Activated CD4-positive, alpha-beta T cell treated with anti-CD3 and anti-CD28 coated beads, Interleukin-2, Interleukin-4, amounts not matched to agents 100 ng/mL and 50 ng/mL, durations not matched to agents 16 hours and 8 hours (primary cell): ENCODE measurements at regions not wholly inside any gene's neighbourhood (a gene's known extent, or its start where the extent isn't known, plus 50 kb on each side); places are given as distances from the start of the nearest gene placed in this dataset.
A peak's percentile ranks its signal among the peaks of the same experiment; 100 is the strongest.

ENCODE experiments used
- DNase-seq: peaks from one replicate; pipeline ENCODE4 v3.0.0-alpha.2; 2020; ENCODE audit warnings: low spot score

- DNase-seq = no peak
Measured at GRCh38 chr14:84017495-84017894, 1512.4 kb upstream of the FLRT2 start.

DNA sequence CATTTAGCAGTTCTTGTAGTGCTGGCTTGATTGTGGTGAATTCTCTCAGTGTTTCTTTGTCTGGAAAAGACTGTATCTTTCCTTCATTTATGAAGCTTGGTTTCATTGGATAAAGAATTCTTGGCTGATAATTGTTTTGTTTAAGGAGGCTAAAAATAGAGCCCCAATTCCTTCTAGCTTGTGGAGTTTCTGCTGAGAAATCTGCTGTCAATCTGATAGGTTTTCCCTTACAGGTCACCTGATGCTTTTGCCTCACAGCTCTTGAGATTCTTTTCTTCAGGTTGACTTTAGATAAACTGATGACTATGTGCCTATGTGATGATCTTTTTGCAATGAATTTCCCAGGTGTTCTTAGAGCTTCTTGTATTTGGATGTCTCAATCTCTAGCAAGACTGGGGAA, 1508.5 kb upstream of the FLRT2 start:
- DNase-seq = no peak

DNA sequence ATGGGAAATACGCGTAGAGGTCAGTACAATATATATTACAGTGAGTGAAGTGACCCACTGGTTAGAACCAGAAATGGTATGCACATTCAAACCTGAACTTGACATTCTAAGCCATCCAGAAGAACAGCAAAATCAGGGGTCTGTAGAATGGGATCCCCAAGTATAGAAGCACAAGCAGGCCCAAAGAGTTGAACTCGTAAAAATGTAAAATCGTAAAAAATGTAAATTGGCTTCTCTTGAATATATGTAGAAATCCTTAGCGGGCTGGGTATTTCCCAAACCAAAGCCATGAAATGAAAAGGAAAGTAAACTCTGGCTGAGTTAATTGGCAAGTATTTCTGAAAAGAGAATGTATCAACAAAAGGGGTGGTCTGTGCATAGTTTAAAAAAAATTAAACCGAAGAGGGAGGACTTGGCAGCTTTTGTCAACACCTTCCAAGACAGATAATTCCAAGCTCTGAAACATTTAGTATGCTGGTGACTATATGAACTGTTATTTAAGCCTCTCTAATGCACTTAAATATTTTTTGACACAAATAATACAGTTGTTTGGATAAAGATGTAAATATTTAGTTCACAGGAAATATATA, 1505.6 kb upstream of the FLRT2 start:
- no peak for DNase-seq

GRCh38 chr14:84025106-84026012, 1504.6 kb upstream of the FLRT2 start:
- DNase-seq = no peak

DNA sequence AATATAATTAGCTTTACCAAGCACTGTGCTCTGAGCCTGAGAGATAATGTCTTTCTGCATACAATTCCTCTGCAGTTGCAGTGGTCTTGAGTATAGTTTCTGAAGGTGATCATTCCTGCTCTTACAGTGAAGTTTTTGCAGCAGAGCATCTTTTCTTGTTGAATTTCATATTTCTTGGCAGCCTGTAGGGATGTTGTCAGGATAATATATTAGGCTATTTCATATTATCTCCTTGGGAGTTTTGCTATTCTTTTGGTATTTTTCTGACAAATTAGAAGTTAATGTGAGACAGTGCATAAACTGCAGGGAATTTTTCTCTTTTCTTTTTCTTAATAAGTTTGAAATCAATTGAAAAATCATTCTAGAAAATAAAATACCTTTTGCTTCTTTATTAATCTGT, 1502.6 kb upstream of the FLRT2 start:
- no peak for DNase-seq

GRCh38 chr14:84028080-84028604, 1501.8 kb upstream of the FLRT2 start:
- no peak for DNase-seq

GRCh38 chr14:84029246-84029645, 1500.7 kb upstream of the FLRT2 start:
- no peak for DNase-seq

GRCh38 chr14:84029720-84030119, 1500.2 kb upstream of the FLRT2 start:
- DNase-seq = no peak

DNA sequence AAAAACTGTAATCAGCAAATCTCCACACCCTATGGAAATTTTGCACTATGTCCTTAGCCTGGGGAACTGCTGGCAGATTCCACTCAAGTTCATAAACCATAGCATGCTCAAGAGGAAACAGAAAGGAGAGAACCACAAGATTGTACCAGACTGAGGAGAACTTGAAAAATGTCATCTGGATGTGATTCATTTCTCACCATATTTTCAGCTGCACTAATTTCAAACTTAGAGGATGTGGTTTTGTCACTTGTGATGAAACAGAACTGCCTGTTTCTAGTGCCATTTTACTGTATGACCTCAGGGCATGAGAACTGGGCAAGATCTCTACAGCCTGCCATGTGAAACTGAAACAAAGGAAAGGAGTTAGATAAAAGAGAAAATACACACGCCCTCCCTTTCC, 1493.1 kb upstream of the FLRT2 start:
- DNase-seq = peak; percentile 55

DNA sequence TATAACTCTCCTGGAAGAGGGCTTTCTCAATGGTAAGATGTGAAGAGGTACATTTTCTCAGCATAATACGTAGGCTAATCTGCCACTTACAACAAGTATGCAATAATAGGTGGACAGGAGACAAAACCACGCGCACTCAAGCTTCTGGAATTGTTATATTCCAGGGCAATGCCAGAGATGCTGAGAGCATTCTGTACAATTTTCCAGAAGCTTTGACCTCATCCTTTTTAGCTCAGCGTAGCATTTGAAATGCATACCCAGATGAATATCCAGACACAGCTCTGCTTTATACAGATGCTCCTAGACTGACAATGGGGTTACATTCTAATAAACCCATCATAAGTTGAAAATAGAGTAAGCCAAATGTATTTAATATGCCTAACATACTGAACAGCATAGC, 1492.4 kb upstream of the FLRT2 start:
- DNase-seq = no peak

DNA sequence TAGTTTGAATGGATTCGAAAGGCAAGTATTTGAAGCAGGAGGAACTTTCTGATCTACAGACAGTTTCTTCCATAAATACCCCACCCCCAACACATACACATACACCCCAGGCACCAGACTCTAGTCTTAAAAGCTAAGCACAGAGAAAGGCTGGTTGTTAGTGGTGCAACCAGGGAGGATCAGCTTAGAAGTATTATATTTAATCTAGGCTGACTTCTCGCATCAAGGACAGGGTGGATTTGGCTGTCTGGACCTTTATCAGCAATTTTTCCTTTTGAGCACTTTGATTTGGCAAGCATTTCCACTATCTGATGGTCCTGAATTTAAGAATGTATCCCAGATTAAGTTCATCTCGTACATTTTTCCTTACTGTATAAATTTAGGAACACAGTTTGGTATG, 1489.8 kb upstream of the FLRT2 start:
- DNase-seq = no peak

DNA sequence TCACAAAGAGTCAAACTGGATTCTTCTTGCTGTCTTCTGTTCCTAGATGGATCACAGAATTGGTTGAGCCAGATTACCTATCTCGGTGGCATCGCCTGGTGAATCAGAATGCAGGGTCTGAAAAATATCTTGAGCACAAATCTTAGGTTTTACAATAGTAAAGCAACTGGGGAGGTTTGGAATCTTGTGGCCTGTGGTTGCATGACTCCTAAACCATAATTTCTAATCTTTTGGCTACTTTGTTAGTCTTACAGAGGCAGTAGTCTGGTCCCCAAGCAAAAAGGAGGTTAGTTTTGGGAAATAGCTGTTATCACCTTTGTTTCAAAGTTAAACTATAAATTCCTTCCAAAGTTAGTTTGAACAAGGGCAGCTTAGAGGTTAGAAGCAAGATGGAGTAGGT, 1488.5 kb upstream of the FLRT2 start:
- no peak for DNase-seq

DNA sequence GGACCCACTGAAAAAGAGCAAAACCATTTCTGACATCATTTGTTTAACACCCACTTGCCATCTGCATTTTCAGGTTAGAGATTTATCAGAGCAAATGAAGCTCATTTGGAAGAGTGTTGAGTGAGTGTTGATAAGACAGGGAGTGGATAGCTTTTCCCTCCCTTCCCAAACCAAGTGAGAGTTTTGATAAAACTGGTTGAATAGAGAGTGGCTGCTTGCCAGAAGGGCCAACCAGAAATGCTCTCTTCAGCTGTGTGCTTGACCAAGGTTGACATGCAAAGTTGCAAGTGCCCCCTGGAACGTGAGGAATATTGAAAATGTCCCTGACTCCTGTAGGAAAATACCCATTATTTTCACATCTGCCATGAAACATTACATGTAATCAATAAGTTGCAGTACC, 1487.0 kb upstream of the FLRT2 start:
- no peak for DNase-seq

DNA sequence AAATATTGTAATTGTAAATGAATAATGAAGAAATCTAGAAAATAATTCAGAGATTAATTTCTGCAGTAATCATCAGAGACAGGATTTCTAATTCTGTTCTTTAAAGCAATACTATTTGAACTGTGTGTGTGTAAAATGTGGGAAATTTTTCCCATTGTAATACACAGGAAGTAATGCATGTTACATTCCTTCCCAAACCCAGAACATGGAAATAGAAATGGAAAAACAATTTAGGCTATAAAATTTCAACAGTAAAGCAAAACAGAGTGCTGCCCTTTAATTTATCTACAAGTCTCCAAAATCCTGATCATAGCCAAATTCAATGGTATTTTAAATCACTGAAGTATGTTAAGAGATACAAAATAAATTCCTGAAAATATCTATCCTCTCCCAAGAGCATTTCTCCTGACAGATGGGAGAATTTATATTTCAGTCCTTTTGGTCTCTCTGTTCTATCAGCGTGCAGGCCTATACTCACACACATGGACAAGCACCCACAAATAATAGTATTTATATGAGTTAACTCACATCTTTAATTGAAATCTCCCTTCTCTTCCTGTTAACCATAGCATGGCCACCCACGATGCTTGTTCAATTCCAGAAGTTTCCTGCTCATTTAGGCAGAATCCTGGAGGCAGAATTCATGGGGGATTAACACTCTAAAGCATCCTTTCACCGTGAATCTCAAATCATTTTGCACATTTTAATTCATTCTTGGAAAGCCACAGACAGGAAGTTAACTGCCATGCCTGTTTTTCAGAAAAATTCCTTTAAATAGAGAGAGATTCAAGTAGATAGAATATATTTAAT, 1465.4 kb upstream of the FLRT2 start:
- DNase-seq = no peak

DNA sequence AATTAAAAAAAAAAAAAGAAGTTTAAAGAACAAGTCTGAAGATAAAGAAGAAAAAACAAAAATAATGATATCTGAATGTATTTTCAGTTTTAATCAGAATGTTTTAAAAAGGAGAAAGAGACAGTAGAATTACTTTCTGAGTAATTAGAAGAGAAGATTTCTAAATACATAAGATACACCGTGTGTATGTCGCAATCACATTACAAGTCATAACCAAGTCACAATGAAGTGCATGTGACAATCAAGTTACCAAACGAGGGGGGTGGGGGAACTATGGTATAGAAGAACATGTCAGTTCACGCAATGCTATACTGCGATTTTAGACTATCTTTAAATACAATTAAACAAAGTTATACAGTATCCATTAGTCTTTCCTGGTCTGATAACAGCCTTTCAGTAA, 1464.1 kb upstream of the FLRT2 start:
- DNase-seq = no peak

DNA sequence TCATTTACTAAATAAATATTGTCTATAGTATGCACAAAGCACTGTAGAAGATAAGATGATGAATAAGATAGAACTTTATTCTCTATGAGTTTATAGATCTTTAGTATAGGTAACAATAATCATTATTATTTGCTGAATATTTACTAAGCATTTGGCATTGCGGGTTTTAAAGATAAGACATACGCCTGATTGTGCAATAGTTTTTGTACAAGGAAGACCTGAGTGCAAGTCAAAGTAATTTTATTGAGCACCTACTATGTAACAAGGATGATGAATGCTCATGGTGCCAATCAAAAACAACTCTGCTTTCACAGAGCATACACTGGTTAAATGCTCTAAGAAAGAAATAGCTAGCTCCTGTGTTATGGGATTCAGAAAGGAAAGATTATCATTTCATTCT, 1461.7 kb upstream of the FLRT2 start:
- DNase-seq = no peak

DNA sequence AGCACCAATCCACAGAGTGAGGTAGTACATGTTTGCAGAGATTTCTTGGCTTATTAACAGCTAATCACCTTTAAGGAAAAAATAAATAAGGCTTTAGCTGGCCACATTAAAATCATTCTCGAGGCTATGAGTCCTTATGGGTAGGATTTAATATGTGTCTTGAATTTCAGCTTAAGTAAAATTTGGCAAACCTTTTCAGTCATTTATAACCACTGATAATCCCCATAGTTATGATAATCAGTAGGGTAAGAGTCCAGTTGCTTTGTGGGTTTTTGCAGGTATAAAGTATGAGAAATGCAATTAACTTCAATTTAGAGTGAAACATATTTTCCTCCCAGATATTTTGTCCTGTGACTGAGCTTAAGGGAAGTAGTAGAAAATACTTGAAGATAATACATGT, 1458.9 kb upstream of the FLRT2 start:
- no peak for DNase-seq

GRCh38 chr14:84074626-84075025, 1455.3 kb upstream of the FLRT2 start:
- DNase-seq = no peak

- no peak for DNase-seq
Measured at GRCh38 chr14:84080944-84081343, 1449.0 kb upstream of the FLRT2 start.

- no peak for DNase-seq
Measured at GRCh38 chr14:84084056-84084630, 1445.8 kb upstream of the FLRT2 start.

DNA sequence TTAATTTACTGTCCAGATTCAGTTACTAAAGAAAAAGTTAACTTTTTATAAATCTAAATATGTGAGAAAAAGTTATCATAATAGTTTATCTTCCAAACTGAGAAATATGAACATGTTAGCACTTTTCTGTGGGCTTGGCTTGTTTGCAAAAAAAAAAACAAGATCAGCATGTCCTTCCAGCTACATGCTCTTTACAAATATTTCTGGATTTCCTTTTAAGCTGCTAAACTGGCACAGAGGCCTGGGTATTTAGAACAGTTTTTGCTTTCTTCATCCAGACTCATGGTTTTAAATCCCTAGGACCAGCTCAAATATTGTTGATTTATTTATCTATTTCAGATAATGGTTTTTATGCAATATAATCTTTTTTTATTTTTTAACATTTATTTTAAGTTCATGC, 1444.5 kb upstream of the FLRT2 start:
- no peak for DNase-seq

DNA sequence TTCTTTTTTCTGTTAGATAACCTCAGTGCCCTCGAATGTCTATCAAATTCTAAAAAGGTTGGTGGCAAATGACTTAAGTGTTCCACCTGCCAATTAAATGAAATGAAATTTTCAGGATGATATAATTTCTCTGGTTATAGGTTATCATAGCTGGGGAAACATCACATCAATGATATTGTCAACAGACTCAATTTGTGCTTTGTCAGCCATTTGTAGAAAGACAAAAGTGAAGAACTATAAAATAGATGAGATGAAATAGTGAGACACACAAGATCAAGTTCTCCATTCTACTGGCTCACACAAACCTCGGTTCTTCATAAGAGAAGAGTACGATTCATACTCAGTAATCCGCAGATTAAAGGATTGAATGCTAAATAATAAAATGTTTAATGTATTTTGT, 1443.2 kb upstream of the FLRT2 start:
- DNase-seq = no peak
